SK-N-SH treated with all-trans-retinoic acid at 6 μM for 48 hours (cell line): ENCODE measurements at regions not wholly inside any gene's neighbourhood (a gene's known extent, or its start where the extent isn't known, plus 50 kb on each side); places are given as distances from the start of the nearest gene placed in this dataset.
"Not testable (repeated sequence)": the region's sequence is repeated elsewhere in the genome, so short reads cannot be mapped to it uniquely, and the experiment has no call there.

ENCODE experiments used
- ATAC-seq: fragments of 200-7000 bp; cut with Tn5 transposase; 3 replicates; pipeline ENCODE4 v1.9.1; 2020; ENCODE audit warnings: mild to moderate bottlenecking, moderate library complexity
- ARNTL ChIP-seq: fragments of 450-650 bp; formaldehyde crosslinking; IDR thresholded peaks from 2 replicates; pipeline ENCODE4 v1.5.0; 2020; ENCODE audit warnings: low read depth, mild to moderate bottlenecking, moderate library complexity, borderline replicate concordance
- CREB5 ChIP-seq: fragments of 250-450 bp; sonication (Bioruptor Pico); IDR thresholded peaks from 2 replicates; pipeline ENCODE4 v1.5.1; 2020; ENCODE audit warnings: low read depth, mild to moderate bottlenecking, moderate library complexity
- CSDC2 ChIP-seq: fragments of 250-450 bp; sonication (Bioruptor Pico); IDR thresholded peaks from 2 replicates; pipeline ENCODE4 v1.5.0; 2020; ENCODE audit warnings: mild to moderate bottlenecking, moderate library complexity
- CSRNP3 ChIP-seq: fragments of 250-450 bp; sonication (Bioruptor Pico); IDR thresholded peaks from 2 replicates; pipeline ENCODE4 v1.5.1; 2021; ENCODE audit warnings: mild to moderate bottlenecking, moderate library complexity
- ESRRG ChIP-seq: fragments of 250-450 bp; sonication (Bioruptor Pico); IDR thresholded peaks from 2 replicates; pipeline ENCODE4 v1.6.1; 2021; ENCODE audit warnings: mild to moderate bottlenecking
- GLIS3 ChIP-seq: fragments of 250-450 bp; sonication (Bioruptor Pico); IDR thresholded peaks from 2 replicates; pipeline ENCODE4 v1.5.0; 2020; ENCODE audit warnings: mild to moderate bottlenecking, moderate library complexity
- OSR1 ChIP-seq: fragments of 250-450 bp; sonication (Bioruptor Pico); IDR thresholded peaks from 2 replicates; pipeline ENCODE4 v1.8.0; 2022; ENCODE audit warnings: moderate library complexity, mild to moderate bottlenecking, inconsistent platforms
- PATZ1 ChIP-seq: fragments of 250-450 bp; sonication (Bioruptor Pico); IDR thresholded peaks from 2 replicates; pipeline ENCODE4 v1.8.0; 2020; ENCODE audit warnings: mild to moderate bottlenecking, moderate library complexity, borderline replicate concordance
- POU6F1 ChIP-seq: fragments of 250-450 bp; sonication (Bioruptor Pico); IDR thresholded peaks from 2 replicates; pipeline ENCODE4 v1.8.0; 2021; ENCODE audit warnings: low read depth, mild to moderate bottlenecking, moderate library complexity, borderline replicate concordance
- PPARA ChIP-seq: fragments of 250-450 bp; sonication (Bioruptor Pico); IDR thresholded peaks from 2 replicates; pipeline ENCODE4 v1.5.0; 2020; ENCODE audit warnings: mild to moderate bottlenecking, borderline replicate concordance
- RARB ChIP-seq: fragments of 250-450 bp; sonication (Bioruptor Pico); IDR thresholded peaks from 2 replicates; pipeline ENCODE4 v1.8.0; 2021; ENCODE audit warnings: mild to moderate bottlenecking, moderate library complexity
- SNAI2 ChIP-seq: fragments of 250-450 bp; sonication (Bioruptor Pico); IDR thresholded peaks from 2 replicates; pipeline ENCODE4 v1.5.0; 2020; ENCODE audit warnings: mild to moderate bottlenecking, moderate library complexity
- TCF4 ChIP-seq: fragments of 250-450 bp; sonication (Bioruptor Pico); IDR thresholded peaks from 2 replicates; pipeline ENCODE4 v1.8.0; 2021; ENCODE audit warnings: mild to moderate bottlenecking, moderate library complexity, borderline replicate concordance
- TOX ChIP-seq: fragments of 250-450 bp; sonication (Bioruptor Pico); IDR thresholded peaks from 2 replicates; pipeline ENCODE4 v1.8.0; 2021; ENCODE audit warnings: mild to moderate bottlenecking, moderate library complexity, borderline replicate concordance
- TSHZ2 ChIP-seq: fragments of 250-450 bp; sonication (Bioruptor Pico); IDR thresholded peaks from 2 replicates; pipeline ENCODE4 v1.5.0; 2020; ENCODE audit warnings: mild to moderate bottlenecking, moderate library complexity
- ZC3H10 ChIP-seq: fragments of 250-450 bp; sonication (Bioruptor Pico); IDR thresholded peaks from 2 replicates; pipeline ENCODE4 v1.5.1; 2021; ENCODE audit warnings: mild to moderate bottlenecking, moderate library complexity
- ZFP3 ChIP-seq: fragments of 250-450 bp; sonication (Bioruptor Pico); IDR thresholded peaks from 2 replicates; pipeline ENCODE4 v1.5.0; 2020; ENCODE audit warnings: mild to moderate bottlenecking, moderate library complexity
- ZNF70 ChIP-seq: fragments of 450-650 bp; formaldehyde crosslinking; IDR thresholded peaks from 2 replicates; pipeline ENCODE4 v1.5.0; 2020; ENCODE audit warnings: mild to moderate bottlenecking, moderate library complexity
- ZNF8 ChIP-seq: fragments of 450-650 bp; formaldehyde crosslinking; IDR thresholded peaks from 2 replicates; pipeline ENCODE4 v1.5.0; 2020; ENCODE audit warnings: mild to moderate bottlenecking, moderate library complexity

GRCh38 chr10:76815505-76815904 lies 822.1 kb downstream of the KCNMA1 start:
- ATAC-seq = not testable (repeated sequence)

GRCh38 chr10:76811430-76811829 lies 826.2 kb downstream of the KCNMA1 start:
- no peak for ATAC-seq
- TF ChIP-seq ESRRG (CRISPR knock-in tag) (no peak), ZNF70 (no peak), CSRNP3 (CRISPR knock-in tag) (no peak), SNAI2 (CRISPR knock-in tag) (no peak), CSDC2 (CRISPR knock-in tag) (no peak), GLIS3 (no peak), TCF4 (CRISPR knock-in tag) (no peak), TOX (CRISPR knock-in tag) (no peak), POU6F1 (CRISPR knock-in tag) (no peak), RARB (no peak), ZFP3 (no peak)

- ATAC-seq = no peak
- TF ChIP-seq CSRNP3 (CRISPR knock-in tag) (no peak), GLIS3 (no peak), PATZ1 (CRISPR knock-in tag) (no peak), RARB (no peak), SNAI2 (CRISPR knock-in tag) (no peak)
Observed at GRCh38 chr10:76788452-76788811, 849.2 kb downstream of the KCNMA1 start.

- no peak for ATAC-seq
- no peak for TF ChIP-seq CREB5 (CRISPR knock-in tag)
- no peak for TF ChIP-seq ZNF8 (CRISPR knock-in tag)
- TF ChIP-seq POU6F1 (CRISPR knock-in tag) = no peak
- no peak for TF ChIP-seq GLIS3
- TF ChIP-seq ARNTL (CRISPR knock-in tag) = no peak
- no peak for TF ChIP-seq ESRRG (CRISPR knock-in tag)
Observed at GRCh38 chr10:76787746-76788451, 849.7 kb downstream of the KCNMA1 start.

GRCh38 chr10:76786504-76787072 lies 851.0 kb downstream of the KCNMA1 start:
- ATAC-seq = no peak
- TF ChIP-seq RARB (no peak), GLIS3 (no peak), ZC3H10 (CRISPR knock-in tag) (no peak), SNAI2 (CRISPR knock-in tag) (no peak), CSDC2 (CRISPR knock-in tag) (no peak), TSHZ2 (CRISPR knock-in tag) (no peak), ARNTL (CRISPR knock-in tag) (no peak), OSR1 (CRISPR knock-in tag) (no peak), CREB5 (CRISPR knock-in tag) (no peak), PPARA (CRISPR knock-in tag) (no peak), TCF4 (CRISPR knock-in tag) (no peak)
